CD4-positive, alpha-beta T cell treated with Interferon alpha-2 for 1 hour (primary cell): ENCODE measurements at regions not wholly inside any gene's neighbourhood (a gene's known extent, or its start where the extent isn't known, plus 50 kb on each side); places are given as distances from the start of the nearest gene placed in this dataset.

Experiments
- DNase-seq, 2 donors: peaks; one replicate each; pipeline ENCODE4 v3.0.0-alpha.2; 2020 to 2022

GRCh38 chr7:12518920-12519681, 51.4 kb upstream of the SCIN start:
- no peak for DNase-seq

GRCh38 chr7:12519682-12520009, 50.9 kb upstream of the SCIN start:
- no peak for DNase-seq
